ENCODE measurements at regions not wholly inside any gene's neighbourhood (a gene's known extent, or its start where the extent isn't known, plus 50 kb on each side); places are given as distances from the start of the nearest gene placed in this dataset.

- no peak for TF ChIP-seq CTCF (conservative IDR thresholded peaks at IDR 0.05; ENCODE audit: low read depth in 2 of 2)
- no peak for TF ChIP-seq REST (IDR thresholded peaks at IDR 0.05; ENCODE audit: unreplicated experiment)
- TF ChIP-seq ZNF114 (CRISPR knock-in tag; IDR thresholded peaks at IDR 0.05) = no peak
- no peak for TF ChIP-seq EZH2 (IDR thresholded peaks at IDR 0.05; ENCODE audit: low read depth, unreplicated experiment)
- TF ChIP-seq POLR2AphosphoS5 (IDR thresholded peaks at IDR 0.05; ENCODE audit: low read depth) = no peak
- no peak for TF ChIP-seq EZH2phosphoT487 (IDR thresholded peaks at IDR 0.05; ENCODE audit: unreplicated experiment)
- no peak for TF ChIP-seq CREB1 (CRISPR knock-in tag; IDR thresholded peaks at IDR 0.05; ENCODE audit: low read depth)
- no peak for TF ChIP-seq JUNB (IDR thresholded peaks at IDR 0.05; ENCODE audit: unreplicated experiment)
- no peak for TF ChIP-seq ZNF331 (CRISPR knock-in tag; IDR thresholded peaks at IDR 0.05; ENCODE audit: low read depth)
- TF ChIP-seq NANOG (IDR thresholded peaks at IDR 0.05; ENCODE audit: borderline replicate concordance) = no peak
Observed at GRCh38 chr1:212178851-212179250, 106.4 kb upstream of the PPP2R5A start.
